Common myeloid progenitor, CD34-positive (primary cell): ENCODE measurements at regions not wholly inside any gene's neighbourhood (a gene's known extent, or its start where the extent isn't known, plus 50 kb on each side); places are given as distances from the start of the nearest gene placed in this dataset.

Experiments used
- CTCF ChIA-PET: fragments of 350-600 bp; sonication (Branson Sonifier 250); formaldehyde crosslinking; loops from one replicate; lab custom pipeline; 2021; ENCODE audit warnings: antibody characterized with exemption; lab: Charles Lee
- POLR2A ChIA-PET: fragments of 350-600 bp; sonication (Branson Sonifier 250); formaldehyde crosslinking; loops from one replicate; lab custom pipeline; 2021; ENCODE audit warnings: antibody characterized with exemption; lab: Charles Lee
- DNase-seq, 3 donors: peaks; one replicate each; pipeline versions ENCODE4 v3.0.0 to v3.0.0-alpha.2; 2013
- H3K27ac ChIP-seq, 2 experiments: 1 replicate in 1 of 2; 2 replicates in 1 of 2; pipeline ENCODE4 v1.7.0; 2013; ENCODE audit warnings: inconsistent platforms in 2 of 2, low read length in 2 of 2, mild to moderate bottlenecking in 2 of 2, low read depth in 1 of 2, moderate library complexity in 1 of 2; ENCODE audit not compliant: severe bottlenecking in 2 of 2, insufficient read depth in 1 of 2, poor library complexity in 1 of 2
- H3K27me3 ChIP-seq, 5 experiments: replicated peaks in 2 of 5; 1 replicate in 3 of 5; 2 replicates in 2 of 5; pipeline versions ENCODE4 v1.6.1 to v1.7.0; 2013; ENCODE audit warnings: low read length in 4 of 5, mild to moderate bottlenecking in 2 of 5, moderate library complexity in 2 of 5, inconsistent platforms in 1 of 5; ENCODE audit not compliant: insufficient read depth in 5 of 5, control insufficient read depth in 4 of 5
- H3K36me3 ChIP-seq, 4 experiments: 1 replicate in 2 of 4; 2 replicates in 2 of 4; pipeline versions ENCODE4 v1.6.1 to v1.7.0; 2013; ENCODE audit warnings: low read length in 3 of 4, control low read depth in 1 of 4, mild to moderate bottlenecking in 1 of 4; ENCODE audit not compliant: control insufficient read depth in 4 of 4, insufficient read depth in 4 of 4
- H3K4me1 ChIP-seq, 4 experiments: 1 replicate in 3 of 4; 2 replicates in 1 of 4; pipeline versions ENCODE4 v1.6.1 to v1.7.1; 2013; ENCODE audit warnings: low read length in 3 of 4, mild to moderate bottlenecking in 3 of 4, control low read depth in 1 of 4, inconsistent platforms in 1 of 4, moderate library complexity in 1 of 4; ENCODE audit not compliant: control insufficient read depth in 4 of 4, insufficient read depth in 4 of 4; ENCODE audit errors: control extremely low read depth in 1 of 4
- H3K4me3 ChIP-seq, 7 experiments: 1 replicate in 4 of 7; 2 replicates in 3 of 7; pipeline versions ENCODE4 v1.5.1 to v1.7.0; 2013; ENCODE audit warnings: mild to moderate bottlenecking in 7 of 7, low read length in 6 of 7, moderate library complexity in 6 of 7, inconsistent platforms in 2 of 7, low read depth in 2 of 7, control low read depth in 1 of 7; ENCODE audit not compliant: insufficient read depth in 4 of 7, control insufficient read depth in 1 of 7; ENCODE audit errors: extremely low read depth in 1 of 7
- H3K9me3 ChIP-seq, 5 experiments: 1 replicate in 4 of 5; 2 replicates in 1 of 5; pipeline versions ENCODE4 v1.6.1 to v1.7.1; 2013; ENCODE audit warnings: low read length in 4 of 5, mild to moderate bottlenecking in 2 of 5, inconsistent platforms in 1 of 5, low read depth in 1 of 5, moderate library complexity in 1 of 5; ENCODE audit not compliant: control insufficient read depth in 4 of 5, insufficient read depth in 2 of 5; ENCODE audit errors: control extremely low read depth in 1 of 5
- WGBS: methylation state at CpG from one replicate; pipeline ENCODE4 v1.1.5; 2013; ENCODE audit not compliant: insufficient coverage; 5-methylcytosine and 5-hydroxymethylcytosine counted together

DNA sequence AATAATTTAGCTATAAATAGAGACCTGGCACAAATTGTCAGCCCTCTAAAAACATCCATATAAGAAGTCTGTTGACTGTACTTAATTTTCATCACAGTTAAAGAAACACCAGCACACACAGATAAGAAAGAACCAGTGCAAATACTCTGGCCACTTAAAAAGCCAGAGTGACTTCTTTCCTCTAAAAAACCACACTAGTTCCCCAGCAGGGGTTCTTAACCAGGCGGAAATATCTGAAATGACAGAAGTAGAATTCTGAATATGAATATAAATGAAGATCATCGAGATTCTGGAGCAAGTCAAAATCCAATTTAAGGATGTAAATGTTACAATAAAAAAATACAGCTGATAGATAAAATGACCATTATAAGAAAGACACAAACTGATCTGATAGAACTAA, 870.6 kb upstream of the ADGRL4 start:
- Histone ChIP-seq H3K36me3 (no peaks in the 10 kb centered on the region), H3K4me3 (no peak overlapping the region), H3K4me1 (no peaks in the 10 kb centered on the region), H3K27ac (no peak overlapping the region), H3K9me3 (peaks cover 0 to 6% (median 5%) of the 10 kb centered on the region in 5 experiments), H3K27me3 (no peaks in the 10 kb centered on the region)
- no CpG with 5 or more reads among the region's 2 CpGs for WGBS
- no peak for DNase-seq
- ChIA-PET POLR2A (no interaction called here), CTCF (interaction anchor here (1.5 kb wide), 1 partner anchor 21 kb away, joined by 6 read pairs; no protein-coding TSS in a partner anchor)

DNA sequence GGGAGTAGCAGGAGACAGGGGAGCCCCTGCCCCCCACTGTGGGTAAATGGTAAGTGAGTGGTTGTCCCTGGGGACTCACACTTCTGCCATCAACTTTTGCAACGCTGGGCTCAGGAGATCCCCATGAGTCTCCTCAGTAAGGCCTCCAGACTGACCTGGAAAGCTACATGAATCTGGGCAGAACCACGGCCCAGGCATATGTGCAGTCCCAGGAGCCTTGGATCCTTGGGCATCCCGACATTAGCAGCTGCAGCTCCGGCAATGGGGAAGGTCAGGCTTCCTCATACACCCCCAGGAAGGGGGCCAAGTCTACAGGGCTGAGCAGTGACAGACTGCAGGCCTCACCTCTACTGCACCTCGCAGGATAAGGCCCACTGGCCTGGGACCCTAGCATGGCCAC, 868.7 kb upstream of the ADGRL4 start:
- WGBS, result 100% methylated on average over 2 of the region's 5 CpGs
- Histone ChIP-seq H3K27ac (no peak overlapping the region), H3K9me3 (peaks cover 0 to 6% (median 5%) of the 10 kb centered on the region in 5 experiments), H3K27me3 (no peaks in the 10 kb centered on the region), H3K4me1 (no peaks in the 10 kb centered on the region), H3K4me3 (no peak overlapping the region), H3K36me3 (no peaks in the 10 kb centered on the region)
- ChIA-PET POLR2A (no interaction called here), CTCF (no interaction called here)
- no peak for DNase-seq

DNA sequence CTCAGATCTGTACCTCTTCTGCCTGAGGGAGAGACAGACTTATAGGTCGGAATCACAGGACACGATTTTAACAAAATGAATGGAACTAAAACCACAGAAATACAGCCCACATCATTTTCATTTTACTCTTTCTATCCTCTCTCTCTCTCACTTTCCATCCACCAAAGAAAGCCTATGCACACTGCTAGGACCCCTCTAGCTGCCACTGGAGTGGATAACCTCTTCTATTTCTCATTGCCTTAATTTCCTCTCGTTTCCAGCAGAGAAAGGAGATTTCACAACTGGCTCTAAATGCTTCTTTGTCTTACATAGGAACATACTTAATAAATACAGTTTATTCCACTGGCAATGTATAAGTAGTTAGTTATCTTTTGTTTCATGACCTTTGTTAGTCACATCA, 867.8 kb upstream of the ADGRL4 start:
- no peak for DNase-seq
- POLR2A ChIA-PET, result no interaction called here
- CTCF ChIA-PET, result no interaction called here
- Histone ChIP-seq H3K27ac (no peak overlapping the region), H3K36me3 (no peaks in the 10 kb centered on the region), H3K27me3 (no peaks in the 10 kb centered on the region), H3K4me1 (no peaks in the 10 kb centered on the region), H3K9me3 (peaks cover 0 to 6% (median 5%) of the 10 kb centered on the region in 5 experiments), H3K4me3 (no peak overlapping the region)
- 100% methylated on average over 2 of the region's 3 CpGs for WGBS

DNA sequence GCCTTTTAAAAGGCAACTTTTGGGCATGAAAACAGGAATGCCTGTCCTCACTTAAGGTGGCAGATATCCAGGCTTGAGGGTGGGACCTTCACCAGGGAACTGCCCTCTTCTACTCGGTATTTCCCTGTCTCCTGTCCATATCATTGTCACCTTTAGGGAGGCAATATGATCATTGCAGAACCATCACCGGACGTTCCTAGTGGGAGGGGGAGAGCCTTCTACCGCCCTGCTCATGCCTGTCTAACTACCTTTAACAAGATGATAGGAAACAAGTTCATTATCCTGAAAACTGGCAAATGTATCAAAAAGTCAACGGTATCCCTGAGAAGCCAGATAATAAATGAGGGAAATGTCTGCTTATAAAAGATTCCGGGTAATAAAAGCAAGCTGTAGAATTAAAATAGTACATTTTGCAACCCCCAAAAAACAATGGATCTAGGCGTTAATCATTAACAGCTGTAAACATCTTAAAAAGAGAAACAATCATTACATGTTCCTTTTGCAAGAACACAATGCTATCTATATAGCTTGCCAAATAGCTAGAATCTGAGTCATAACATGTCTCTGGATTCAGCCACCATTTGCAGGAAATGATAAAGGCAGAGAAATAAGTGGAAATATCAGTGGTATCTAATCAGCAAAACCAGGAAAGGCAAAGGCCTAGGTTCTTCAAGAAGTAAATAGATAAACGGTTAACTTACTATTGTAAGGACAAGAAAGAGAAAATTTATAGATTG, 852.9 kb upstream of the ADGRL4 start:
- no peak for DNase-seq
- H3K36me3 ChIP-seq, result no peaks in the 10 kb centered on the region
- ChIA-PET POLR2A (no interaction called here), CTCF (no interaction called here)
- no peaks in the 10 kb centered on the region for H3K4me1 ChIP-seq
- no peak overlapping the region for H3K27ac ChIP-seq
- 92% methylated on average over 4 of the region's 8 CpGs for WGBS
- H3K9me3 ChIP-seq, result peaks cover 0 to 2% (median 0%) of the 10 kb centered on the region in 5 experiments
- H3K27me3 ChIP-seq, result no peaks in the 10 kb centered on the region
- no peak overlapping the region for H3K4me3 ChIP-seq

GRCh38 chr1:79852004-79852403, 845.5 kb upstream of the ADGRL4 start:
- POLR2A ChIA-PET, result no interaction called here

DNA sequence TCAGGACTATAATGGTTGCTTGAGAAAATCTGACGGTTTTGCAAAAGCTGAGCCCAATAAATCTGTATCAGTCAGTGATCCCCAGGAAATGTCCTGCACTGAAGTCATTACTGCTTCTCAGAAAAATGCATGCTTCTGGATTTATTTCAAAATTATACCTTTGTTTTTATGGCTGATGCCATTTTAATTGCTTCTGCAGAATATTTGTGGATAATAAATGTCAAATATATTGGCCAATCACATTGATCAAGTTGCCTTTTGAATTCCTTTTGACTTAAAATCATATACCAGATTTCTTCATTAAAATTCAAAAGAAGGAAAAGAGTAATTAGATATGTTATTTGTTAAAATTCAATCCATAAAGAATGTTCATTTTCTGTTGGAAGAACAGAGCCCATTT, 842.9 kb upstream of the ADGRL4 start:
- no peaks in the 10 kb centered on the region for H3K4me1 ChIP-seq
- no peak overlapping the region for H3K4me3 ChIP-seq
- H3K27ac ChIP-seq, result no peak overlapping the region
- ChIA-PET CTCF (no interaction called here), POLR2A (no interaction called here)
- WGBS, result 80% methylated on average over 1 of the region's 1 CpG
- H3K9me3 ChIP-seq, result no peaks in the 10 kb centered on the region
- no peak for DNase-seq
- H3K27me3 ChIP-seq, result no peaks in the 10 kb centered on the region
- no peaks in the 10 kb centered on the region for H3K36me3 ChIP-seq

More at GRCh38 chr1:79852004-79852403, 845.5 kb upstream of the ADGRL4 start:
- H3K9me3 ChIP-seq, result no peaks in the 10 kb centered on the region
- no peak overlapping the region for H3K27ac ChIP-seq
- no peaks in the 10 kb centered on the region for H3K36me3 ChIP-seq
- H3K4me3 ChIP-seq, result no peak overlapping the region
- H3K4me1 ChIP-seq, result no peaks in the 10 kb centered on the region
- CTCF ChIA-PET, result no interaction called here
- no peaks in the 10 kb centered on the region for H3K27me3 ChIP-seq
- DNase-seq, result no peak
- WGBS, result 66% methylated on average over 2 of the region's 3 CpGs

DNA sequence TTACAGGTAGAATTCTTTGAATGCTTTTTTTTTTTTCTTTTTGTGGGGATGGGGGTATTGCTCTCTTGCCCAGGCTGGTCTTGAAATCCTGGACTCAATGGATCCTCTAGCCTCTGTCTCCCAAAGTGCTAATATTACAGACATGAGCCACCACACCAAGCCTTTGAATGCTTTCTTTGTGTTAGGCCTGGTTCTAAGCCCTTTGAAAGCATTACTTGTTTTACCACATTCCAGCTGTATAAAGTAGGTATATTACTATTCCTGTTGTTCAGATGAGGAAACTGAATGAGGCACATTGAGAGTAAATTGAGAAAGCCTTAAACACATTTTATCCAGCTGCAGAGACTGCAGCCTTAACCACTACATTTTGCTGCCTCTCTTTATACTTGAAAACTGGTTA, 841.8 kb upstream of the ADGRL4 start:
- Histone ChIP-seq H3K4me1 (no peaks in the 10 kb centered on the region), H3K9me3 (no peaks in the 10 kb centered on the region), H3K36me3 (no peaks in the 10 kb centered on the region), H3K4me3 (no peak overlapping the region), H3K27ac (no peak overlapping the region), H3K27me3 (no peaks in the 10 kb centered on the region)
- no peak for DNase-seq
- ChIA-PET CTCF (no interaction called here), POLR2A (interaction anchor here (0.6 kb wide), 1 partner anchor 9 kb away, joined by 3 read pairs; no protein-coding TSS in a partner anchor)
